ENCODE measurements at regions not wholly inside any gene's neighbourhood (a gene's known extent, or its start where the extent isn't known, plus 50 kb on each side); places are given as distances from the start of the nearest gene placed in this dataset.

DNA sequence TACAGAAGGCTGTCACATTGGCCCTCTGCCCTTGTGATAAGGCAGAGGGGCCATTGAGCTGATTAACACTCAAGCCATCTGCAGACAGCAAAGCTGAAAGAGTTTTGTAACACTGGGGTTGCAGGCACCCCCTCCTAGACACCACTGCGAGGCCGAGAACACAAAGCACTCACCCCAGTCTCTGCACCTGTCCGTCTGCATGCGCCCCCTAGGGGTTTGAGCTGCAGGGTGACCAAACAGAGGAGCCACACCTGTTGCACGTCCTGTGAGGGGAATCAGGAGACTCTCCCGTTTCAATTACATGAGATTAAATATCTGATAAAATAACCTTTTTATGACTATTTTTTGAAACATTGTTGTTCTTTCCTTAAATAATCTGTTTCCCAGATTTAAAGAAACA is 1180.4 kb downstream of the CDH9 start:
- Mint-ChIP-seq H3K4me1 (ENCODE audit: unreplicated experiment) (no peaks in the 10 kb centered on the region), H3K27ac (ENCODE audit: unreplicated experiment) (no peak overlapping the region), H3K27me3 (ENCODE audit: unreplicated experiment) (no peaks in the 10 kb centered on the region), H3K9me3 (ENCODE audit: unreplicated experiment) (no peaks in the 10 kb centered on the region), H3K4me3 (ENCODE audit: unreplicated experiment) (no peak overlapping the region), H3K36me3 (ENCODE audit: low read depth, unreplicated experiment) (no peaks in the 10 kb centered on the region)
- DNase-seq (ENCODE audit: low spot score): peak; percentile 16
- TF ChIP-seq, protein P1, sequence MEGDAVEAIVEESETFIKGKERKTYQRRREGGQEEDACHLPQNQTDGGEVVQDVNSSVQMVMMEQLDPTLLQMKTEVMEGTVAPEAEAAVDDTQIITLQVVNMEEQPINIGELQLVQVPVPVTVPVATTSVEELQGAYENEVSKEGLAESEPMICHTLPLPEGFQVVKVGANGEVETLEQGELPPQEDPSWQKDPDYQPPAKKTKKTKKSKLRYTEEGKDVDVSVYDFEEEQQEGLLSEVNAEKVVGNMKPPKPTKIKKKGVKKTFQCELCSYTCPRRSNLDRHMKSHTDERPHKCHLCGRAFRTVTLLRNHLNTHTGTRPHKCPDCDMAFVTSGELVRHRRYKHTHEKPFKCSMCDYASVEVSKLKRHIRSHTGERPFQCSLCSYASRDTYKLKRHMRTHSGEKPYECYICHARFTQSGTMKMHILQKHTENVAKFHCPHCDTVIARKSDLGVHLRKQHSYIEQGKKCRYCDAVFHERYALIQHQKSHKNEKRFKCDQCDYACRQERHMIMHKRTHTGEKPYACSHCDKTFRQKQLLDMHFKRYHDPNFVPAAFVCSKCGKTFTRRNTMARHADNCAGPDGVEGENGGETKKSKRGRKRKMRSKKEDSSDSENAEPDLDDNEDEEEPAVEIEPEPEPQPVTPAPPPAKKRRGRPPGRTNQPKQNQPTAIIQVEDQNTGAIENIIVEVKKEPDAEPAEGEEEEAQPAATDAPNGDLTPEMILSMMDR (IDR thresholded peaks at IDR 0.05; ENCODE audit: unreplicated experiment): peak; percentile 39

DNA sequence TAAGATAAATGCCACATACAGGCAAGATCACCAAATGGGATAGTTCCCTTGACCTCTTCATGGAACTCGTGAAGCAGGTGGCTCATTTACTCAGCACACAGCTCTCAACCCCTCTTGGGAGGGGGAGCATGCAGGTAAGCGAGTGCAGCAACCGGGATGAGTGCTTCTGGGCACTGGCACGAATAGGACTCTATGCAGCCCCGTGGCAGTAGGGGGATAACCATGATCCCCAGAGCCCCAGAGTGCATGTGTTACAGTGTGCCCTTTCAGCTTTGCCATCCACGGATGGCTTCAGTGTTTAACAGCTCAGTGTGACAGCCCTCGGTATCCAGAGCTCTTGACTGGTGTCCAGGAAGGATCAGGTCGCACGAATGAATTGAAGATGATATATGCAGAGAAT is 1187.1 kb downstream of the CDH9 start:
- Mint-ChIP-seq H3K27me3 (ENCODE audit: unreplicated experiment) (no peaks in the 10 kb centered on the region), H3K4me1 (ENCODE audit: unreplicated experiment) (no peaks in the 10 kb centered on the region), H3K9me3 (ENCODE audit: unreplicated experiment) (no peaks in the 10 kb centered on the region), H3K36me3 (ENCODE audit: low read depth, unreplicated experiment) (no peaks in the 10 kb centered on the region), H3K4me3 (ENCODE audit: unreplicated experiment) (no peak overlapping the region), H3K27ac (ENCODE audit: unreplicated experiment) (no peak overlapping the region)
- no peak for DNase-seq (ENCODE audit: low spot score)
- TF ChIP-seq, protein P1 (IDR thresholded peaks at IDR 0.05; ENCODE audit: unreplicated experiment): no peak

DNA sequence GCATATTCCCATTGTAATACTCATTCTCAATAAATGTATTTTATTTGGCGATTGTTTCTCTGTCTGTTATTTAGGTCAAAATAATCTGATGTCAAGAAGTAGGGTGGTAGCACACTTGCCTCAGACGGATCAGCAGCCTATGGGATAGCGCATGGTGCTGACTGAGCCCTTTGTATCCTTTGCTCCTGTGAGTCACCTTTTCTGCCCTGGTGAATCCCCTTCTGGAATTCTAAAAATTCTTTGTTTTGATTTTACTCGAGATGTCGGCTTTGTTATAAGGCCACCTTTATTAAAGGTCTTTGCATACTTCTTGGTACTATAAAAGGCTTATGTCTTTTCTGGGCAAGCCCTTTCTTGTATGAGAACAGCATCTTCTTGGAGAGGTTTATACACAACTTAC is 1187.8 kb downstream of the CDH9 start:
- H3K4me1 Mint-ChIP-seq (ENCODE audit: unreplicated experiment): no peaks in the 10 kb centered on the region
- H3K36me3 Mint-ChIP-seq (ENCODE audit: low read depth, unreplicated experiment): no peaks in the 10 kb centered on the region
- no peak overlapping the region for H3K27ac Mint-ChIP-seq (ENCODE audit: unreplicated experiment)
- H3K9me3 Mint-ChIP-seq (ENCODE audit: unreplicated experiment): no peaks in the 10 kb centered on the region
- TF ChIP-seq, protein P1 (IDR thresholded peaks at IDR 0.05; ENCODE audit: unreplicated experiment): no peak
- DNase-seq (ENCODE audit: low spot score): no peak
- H3K4me3 Mint-ChIP-seq (ENCODE audit: unreplicated experiment): no peak overlapping the region
- no peaks in the 10 kb centered on the region for H3K27me3 Mint-ChIP-seq (ENCODE audit: unreplicated experiment)

DNA sequence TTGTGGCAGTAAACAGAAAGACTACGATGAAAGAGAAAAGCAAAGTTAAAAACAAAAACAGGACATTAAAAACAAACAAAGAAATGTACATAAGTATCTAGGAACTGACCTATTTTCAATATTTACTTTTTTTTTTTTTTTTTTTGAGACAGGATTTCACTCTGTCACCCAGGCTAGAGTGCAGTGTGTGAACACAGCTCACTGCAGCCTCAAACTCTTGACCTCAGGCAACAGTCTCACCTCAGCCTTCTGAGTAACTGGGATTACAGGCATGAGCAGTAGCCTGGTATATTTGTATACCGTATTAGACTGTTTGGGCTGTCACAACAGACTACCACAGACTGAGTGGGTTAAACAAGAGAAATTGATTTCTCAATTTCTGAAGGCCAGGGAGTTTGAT is 1189.1 kb downstream of the CDH9 start:
- H3K27me3 Mint-ChIP-seq (ENCODE audit: unreplicated experiment): no peaks in the 10 kb centered on the region
- no peaks in the 10 kb centered on the region for H3K4me1 Mint-ChIP-seq (ENCODE audit: unreplicated experiment)
- H3K36me3 Mint-ChIP-seq (ENCODE audit: low read depth, unreplicated experiment): no peaks in the 10 kb centered on the region
- TF ChIP-seq, protein P1 (IDR thresholded peaks at IDR 0.05; ENCODE audit: unreplicated experiment): no peak
- H3K27ac Mint-ChIP-seq (ENCODE audit: unreplicated experiment): no peak overlapping the region
- H3K4me3 Mint-ChIP-seq (ENCODE audit: unreplicated experiment): no peak overlapping the region
- DNase-seq (ENCODE audit: low spot score): no peak
- no peaks in the 10 kb centered on the region for H3K9me3 Mint-ChIP-seq (ENCODE audit: unreplicated experiment)

DNA sequence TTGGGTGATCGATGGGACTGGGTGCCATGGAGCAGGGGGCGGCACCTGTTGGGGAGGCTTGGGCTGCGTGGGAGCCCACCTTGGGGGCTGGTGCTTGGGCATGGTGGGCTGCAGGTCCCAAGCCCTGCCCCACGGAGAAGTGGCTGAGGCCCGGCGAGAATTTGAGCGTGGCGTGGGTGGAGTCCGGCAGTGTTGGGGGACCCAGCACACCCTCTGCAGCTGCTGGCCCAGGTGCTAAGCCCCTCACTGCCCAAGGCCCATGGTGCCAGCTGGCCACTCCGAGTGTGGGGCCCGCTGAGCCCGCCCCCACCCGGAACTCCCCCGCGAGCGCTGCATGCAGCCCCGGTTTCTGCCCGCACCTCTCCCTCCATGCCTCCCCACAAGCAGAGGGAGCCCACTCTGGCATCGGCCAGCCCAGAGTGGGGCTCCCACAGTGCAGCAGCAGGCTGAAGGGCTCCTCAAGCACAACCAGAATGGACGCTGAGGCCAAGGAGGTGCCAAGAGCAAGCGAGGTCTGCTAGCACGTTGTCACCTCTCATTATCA is 1178.6 kb upstream of the CDH10 start:
- Mint-ChIP-seq H3K4me1 (ENCODE audit: unreplicated experiment) (no peaks in the 10 kb centered on the region), H3K36me3 (ENCODE audit: low read depth, unreplicated experiment) (no peaks in the 10 kb centered on the region), H3K27ac (ENCODE audit: unreplicated experiment) (no peak overlapping the region), H3K4me3 (ENCODE audit: unreplicated experiment) (no peak overlapping the region), H3K9me3 (ENCODE audit: unreplicated experiment) (no peaks in the 10 kb centered on the region), H3K27me3 (ENCODE audit: unreplicated experiment) (peaks cover 2% of the 10 kb centered on the region)
- TF ChIP-seq, protein P1 (IDR thresholded peaks at IDR 0.05; ENCODE audit: unreplicated experiment): no peak
- DNase-seq (ENCODE audit: low spot score): no peak

Measured in endothelial cell (in vitro differentiated cells).